ENCODE measurements at regions not wholly inside any gene's neighbourhood (a gene's known extent, or its start where the extent isn't known, plus 50 kb on each side); places are given as distances from the start of the nearest gene placed in this dataset.

GRCh38 chr7:153004341-153004740 lies 244.8 kb downstream of the ACTR3B start:
- no peak for TF ChIP-seq CTCF (conservative IDR thresholded peaks at IDR 0.05; ENCODE audit: low read length)
- no peak for TF ChIP-seq EZH2phosphoT487 (IDR thresholded peaks at IDR 0.05; ENCODE audit: borderline replicate concordance, low read depth, low read length)
